HG02763 (cell line): ENCODE measurements at regions not wholly inside any gene's neighbourhood (a gene's known extent, or its start where the extent isn't known, plus 50 kb on each side); places are given as distances from the start of the nearest gene placed in this dataset.
A peak's percentile ranks its signal among the peaks of the same experiment; 100 is the strongest.

ENCODE experiments used
- ATAC-seq: cut with Tn5 transposase; IDR thresholded peaks from one replicate; pipeline ENCODE4 v1.9.1; 2021; ENCODE audit warnings: mild to moderate bottlenecking, moderate library complexity; ENCODE audit not compliant: unreplicated experiment

DNA sequence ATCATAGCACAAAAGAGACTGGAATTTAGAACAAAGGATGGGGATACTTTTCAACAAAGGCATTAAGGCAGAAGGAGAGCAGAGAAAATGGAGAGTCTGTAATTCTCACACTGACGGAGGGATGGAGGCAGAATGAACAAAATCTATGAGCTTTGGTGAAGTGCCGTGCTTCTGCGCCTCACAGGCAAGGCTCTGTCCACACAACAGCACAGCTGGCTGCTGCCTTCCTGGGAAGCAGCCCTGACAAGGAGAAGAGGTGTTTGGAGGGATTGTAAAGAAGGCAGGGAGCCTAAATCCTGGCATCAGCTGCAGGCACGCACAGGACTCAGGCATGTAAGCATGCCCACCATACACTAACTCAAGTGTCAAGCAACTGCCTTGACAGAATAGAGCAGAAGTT lies 485.2 kb upstream of the KIF2A start:
- ATAC-seq, result no peak

DNA sequence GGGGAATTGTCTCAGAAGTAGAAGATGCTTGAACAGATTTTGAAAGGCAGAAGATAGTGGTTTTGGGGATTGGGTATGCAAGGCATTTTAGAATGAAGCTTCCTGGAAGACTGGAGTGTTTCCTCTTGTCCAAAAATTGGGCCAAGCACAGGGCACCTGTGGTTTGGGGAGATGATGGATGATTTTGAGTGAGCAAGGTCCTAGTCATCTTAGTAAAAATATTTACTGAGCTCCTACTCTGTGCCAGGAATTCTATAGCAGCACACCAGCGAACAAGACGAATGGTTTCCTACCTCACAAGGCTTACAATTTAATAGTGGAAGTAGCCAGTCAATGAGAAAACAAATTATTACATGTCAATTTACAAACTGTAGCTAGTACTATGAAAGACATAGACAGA lies 484.4 kb upstream of the KIF2A start:
- no peak for ATAC-seq

DNA sequence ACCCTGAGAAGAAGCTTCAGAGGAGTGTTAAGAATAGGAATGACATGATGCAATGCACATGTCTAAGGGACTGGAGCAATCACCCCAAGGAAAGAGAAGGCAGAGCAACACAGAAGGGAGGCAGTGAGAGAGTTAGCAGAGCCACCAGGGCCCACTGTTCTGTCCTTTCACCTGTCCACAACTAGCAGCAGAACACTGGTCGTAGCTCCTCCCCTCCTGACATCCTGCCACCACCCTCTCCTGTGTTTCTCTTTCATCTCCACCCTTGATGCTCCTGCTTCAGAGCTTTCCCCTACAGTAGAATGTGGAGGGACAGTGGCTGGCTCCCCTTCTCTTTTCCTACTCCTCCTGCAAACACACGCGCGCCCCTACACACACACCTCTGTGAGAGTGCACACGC lies 483.4 kb upstream of the KIF2A start:
- ATAC-seq, result no peak

DNA sequence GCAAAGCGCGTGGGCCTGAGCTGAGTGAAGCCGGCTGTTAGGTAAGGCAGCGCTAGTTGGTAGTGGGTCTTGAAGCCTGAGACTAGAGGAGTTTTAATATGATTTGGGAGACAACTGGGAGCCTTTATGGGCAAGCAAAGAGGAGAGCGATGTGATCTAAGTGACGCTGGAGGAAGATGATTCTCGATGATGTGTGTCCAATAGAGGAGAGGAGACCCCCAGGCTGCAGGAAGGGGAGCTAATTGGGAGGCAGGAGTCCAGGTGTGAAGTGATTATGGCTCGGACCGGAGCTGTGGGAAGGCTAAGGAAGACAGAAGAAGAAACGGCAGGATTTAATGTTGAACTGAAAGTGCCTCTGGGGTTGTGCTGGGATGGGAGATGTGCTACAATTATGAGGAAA lies 482.9 kb upstream of the KIF2A start:
- ATAC-seq, result no peak

DNA sequence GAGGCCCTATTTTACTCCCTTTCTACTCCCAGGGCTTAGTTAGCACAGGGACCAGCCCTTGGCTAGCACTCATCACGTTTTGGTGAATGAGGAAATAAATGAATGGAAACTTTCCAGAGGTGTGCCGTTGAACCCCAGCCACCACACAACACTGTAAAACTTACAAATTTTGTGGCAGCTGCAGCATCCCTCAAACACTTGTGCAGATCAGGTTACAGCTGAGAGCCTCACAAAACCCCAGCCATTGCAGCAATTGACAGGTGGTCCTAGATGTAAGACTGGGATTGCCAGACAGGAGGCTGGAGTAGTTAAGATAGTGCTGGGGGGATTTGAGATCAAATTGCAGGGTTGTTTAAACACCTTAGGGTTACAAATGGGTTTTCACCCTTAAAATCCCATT lies 482.2 kb upstream of the KIF2A start:
- ATAC-seq, result no peak

DNA sequence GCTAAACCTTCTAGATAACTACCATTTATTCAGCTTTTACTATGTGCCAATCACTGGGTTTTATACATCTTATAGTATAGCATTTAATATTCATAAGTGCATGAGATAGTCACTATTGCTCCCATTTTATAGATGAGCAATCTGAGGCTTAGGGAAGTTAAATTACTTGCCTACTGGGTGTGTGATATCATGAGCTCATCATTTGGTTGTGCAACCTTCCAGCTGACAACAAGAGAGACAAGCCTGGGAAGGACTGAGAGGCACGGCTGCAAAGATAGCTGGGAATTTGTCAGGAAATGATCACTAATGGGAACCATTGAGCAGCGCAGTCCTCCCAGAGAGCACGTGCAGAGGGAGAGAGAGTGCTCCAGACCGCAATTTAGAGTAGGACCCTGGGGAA lies 481.6 kb upstream of the KIF2A start:
- ATAC-seq, result no peak

DNA sequence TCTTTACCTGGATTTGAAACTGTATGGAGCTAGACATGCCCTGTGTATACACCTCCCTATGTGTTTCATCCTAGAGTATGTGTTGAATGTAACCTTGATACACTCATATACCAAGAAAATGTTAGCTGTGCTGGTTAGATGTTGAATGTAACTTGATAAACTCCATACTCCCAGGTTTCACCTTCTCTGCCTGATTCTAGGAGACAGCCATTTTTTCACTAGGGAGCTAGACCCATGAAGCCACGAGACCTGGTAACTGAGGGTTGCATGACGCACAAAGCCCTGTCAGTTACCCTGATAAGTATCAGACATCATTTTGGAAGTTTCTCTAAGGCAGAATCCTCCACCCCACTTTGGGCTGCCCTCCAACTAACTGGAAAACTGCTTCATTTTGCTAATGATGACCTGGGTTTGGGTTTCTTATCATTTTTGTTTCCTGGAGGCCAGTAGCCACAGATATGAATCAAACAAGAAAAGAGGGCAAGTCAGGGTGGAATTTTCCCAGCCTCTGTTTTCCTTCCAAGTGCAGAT lies 478.5 kb upstream of the KIF2A start:
- no peak for ATAC-seq

DNA sequence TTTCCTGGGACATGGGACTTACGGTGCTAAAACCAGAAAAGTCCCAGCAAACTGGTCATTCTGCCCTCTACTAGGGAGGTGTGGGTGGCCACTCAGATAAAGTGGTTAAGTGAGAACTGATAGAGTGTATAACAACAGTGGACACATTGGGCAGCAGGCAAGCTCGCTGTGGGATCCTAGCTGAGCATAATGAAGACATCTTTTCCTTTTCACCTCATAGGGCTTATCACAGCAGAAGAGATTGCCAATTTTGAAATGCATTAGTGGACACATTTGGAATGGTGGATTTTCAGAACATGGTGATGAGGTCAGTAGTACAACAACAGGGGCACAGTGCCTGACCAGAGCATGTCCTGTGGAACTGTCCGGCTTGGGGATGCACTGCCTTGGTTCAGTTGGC lies 477.1 kb upstream of the KIF2A start:
- no peak for ATAC-seq

DNA sequence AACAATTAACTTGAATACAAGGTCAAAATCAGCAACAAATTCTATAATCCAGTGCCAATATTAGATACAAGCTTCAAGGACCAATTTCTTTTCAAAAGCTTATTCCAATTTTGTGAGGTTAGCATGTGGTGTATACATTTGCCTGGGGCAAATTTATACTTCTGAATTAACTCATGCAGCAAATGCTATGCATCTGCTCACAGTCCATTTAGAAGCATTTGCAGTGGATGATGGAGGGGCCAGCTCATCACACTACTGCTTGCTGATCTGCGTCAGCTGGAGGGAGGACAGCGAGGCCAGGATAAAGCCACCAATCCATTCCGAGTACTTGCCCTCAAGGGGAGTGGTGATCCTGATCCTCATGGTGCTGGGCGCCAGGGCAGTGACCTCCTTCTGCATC lies 474.3 kb upstream of the KIF2A start:
- ATAC-seq, result no peak

DNA sequence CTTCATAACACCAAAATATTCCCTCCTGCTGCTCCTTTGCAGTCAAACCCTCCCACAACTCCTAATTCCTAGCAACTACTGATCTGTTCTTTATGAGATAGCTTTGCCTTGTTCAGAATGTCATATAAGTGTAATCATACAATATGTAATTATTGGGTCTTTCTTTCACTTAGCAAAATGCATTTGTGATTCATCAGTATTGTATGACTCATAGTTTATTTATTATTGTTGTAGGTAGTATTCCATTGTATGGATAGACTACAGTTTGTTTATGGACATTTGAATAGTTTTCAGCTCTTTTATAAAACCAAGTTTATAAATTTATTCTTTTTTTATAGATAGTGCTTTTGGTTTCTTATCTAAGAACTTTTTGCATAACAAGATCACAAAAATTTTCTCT lies 468.2 kb upstream of the KIF2A start:
- no peak for ATAC-seq

DNA sequence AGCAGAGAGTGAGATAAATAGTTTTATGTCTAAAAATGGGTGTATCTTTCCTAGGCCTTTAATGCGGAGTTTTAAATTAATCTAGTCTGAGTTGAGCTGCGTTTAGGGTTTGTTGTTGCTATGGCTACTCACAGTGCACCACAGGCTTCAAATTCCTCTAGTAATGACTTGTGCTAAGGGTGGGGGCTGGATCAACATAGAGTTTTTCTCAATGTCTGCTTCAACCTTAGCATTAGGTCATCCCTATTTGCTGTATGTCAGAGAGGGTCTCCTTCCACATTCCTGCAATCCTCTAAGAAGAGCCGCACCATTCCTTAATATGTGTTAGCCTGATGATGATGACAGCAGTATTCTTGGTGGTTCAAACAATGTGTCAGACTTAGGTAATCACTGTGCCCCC lies 465.6 kb upstream of the KIF2A start:
- no peak for ATAC-seq

DNA sequence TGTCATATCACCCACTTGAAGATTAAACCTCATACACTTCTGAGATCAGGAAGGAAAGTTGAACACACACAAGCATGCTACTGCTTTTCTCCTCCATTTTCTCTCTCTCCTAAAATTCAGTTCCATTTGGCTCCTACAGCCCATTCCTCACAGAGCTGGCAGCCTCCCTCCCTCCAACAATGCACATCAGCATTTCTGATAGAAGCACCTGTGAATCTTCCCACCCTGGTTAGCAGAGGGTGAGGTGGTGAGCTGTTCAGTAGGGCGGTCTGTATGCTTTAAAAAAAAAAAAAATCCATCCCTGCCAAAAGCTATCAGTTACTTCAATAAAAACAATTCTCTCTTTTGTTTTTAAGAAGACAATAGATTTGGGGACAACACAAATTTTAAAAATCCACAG lies 463.2 kb upstream of the KIF2A start:
- ATAC-seq, result no peak

DNA sequence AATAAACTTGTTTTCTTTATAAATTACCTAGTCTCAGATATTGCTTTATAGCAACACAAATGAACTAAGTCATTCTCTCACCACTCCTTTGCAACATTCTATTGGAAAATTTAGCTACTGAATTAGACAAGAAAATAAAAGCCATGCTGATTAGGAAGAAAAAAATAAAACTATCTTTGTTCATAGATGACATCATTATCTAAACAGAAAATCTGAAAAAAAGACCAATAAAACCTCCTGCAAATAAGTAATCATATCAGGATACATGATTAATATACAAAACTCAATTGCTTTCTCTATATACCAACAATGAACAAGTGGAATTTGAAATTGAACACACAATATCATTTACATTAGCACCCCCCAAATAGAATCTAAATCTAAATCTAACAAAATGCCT lies 455.3 kb upstream of the KIF2A start:
- ATAC-seq, result no peak

DNA sequence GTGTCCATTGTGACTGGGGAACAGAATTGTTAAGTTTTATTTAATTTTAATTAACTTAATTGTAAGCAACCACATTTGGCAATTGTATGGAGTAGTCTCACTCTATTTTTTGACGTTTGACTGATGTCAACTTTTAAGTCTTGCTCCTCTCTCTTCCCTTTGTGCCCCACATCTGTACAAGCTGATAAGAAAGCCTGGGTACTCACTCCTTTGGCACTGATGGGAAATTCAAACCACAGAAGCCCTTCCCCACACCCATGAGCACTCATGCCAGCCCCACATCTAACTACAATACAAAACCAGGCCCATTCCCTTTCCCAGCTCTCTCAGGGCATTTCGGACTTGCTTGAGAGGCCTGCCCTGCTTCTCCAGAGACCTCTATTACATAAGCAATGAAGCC lies 451.5 kb upstream of the KIF2A start:
- no peak for ATAC-seq

DNA sequence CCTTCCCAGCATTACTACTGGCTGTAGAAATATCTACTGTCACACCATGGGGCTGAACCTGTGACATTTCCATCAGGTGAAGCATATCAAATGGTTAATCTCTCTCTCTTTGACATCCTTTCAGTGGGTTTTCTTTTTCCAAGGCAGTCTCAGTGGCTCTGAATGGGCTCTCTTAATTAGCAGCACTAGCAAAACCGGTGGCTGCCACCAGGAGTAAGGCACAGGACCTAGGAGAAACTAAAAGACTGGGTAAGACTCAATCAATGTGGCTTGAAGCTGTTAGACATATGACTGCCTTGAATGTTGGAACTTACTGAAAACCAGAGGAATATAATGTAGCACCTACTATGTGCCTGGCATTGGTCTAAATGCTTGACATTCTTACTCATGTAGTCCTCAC lies 445.0 kb upstream of the KIF2A start:
- ATAC-seq, result no peak

DNA sequence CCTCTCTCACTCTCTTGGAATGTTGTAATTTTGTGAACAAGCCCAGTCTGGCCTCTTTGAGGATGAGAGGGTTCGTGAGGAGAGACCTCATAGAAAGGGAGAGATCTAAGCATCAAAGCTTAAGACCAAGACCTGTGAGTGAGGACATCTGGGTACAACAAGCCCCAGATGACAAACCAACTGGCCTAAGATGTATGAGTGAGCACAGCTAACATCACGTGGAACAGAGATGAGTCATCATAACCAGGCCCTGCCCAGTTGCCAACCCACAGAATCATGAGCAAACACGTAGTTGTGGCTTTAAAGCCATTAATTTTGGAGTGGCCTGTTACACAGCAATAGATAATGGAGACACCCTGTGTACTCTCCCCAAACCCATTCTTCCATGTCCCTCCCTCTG lies 439.1 kb upstream of the KIF2A start:
- peak; percentile 81 for ATAC-seq

DNA sequence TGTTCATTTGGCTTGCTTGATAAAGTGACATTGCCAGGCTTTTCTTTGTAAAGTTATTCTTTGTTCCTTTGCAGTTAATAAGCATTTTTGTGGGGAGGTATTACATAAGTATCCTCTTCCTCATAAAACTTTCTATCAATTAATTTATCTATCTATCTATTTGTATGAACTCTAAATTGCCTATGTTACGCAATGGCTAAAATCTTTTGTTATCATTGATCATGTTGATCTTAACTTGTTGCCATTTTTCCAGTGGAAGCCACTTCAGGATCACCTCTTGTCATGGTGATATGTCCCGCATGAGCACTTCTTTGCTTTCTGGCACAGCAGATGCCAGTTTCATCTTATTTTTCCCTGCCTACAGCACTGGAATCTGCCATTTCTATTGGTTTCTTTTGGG lies 436.7 kb upstream of the KIF2A start:
- no peak for ATAC-seq

DNA sequence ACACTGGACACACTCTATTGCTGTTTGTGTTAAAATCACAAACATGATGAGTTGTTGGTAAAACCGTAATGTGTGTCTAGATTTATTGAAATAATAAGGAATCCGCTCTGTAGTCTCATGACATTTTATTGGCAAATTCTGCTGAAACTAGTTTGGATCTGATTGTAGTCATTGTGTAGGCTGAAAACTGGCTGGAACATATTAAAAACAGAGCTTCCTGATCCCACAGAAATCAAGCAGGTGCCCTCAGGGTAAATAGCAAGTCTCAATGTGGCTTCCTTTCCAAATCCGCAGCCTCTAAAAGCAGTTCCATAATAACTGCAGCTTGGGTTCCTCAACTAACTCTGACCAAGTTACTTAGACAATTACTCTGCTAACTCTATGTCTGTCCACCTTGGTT lies 427.5 kb upstream of the KIF2A start:
- no peak for ATAC-seq

DNA sequence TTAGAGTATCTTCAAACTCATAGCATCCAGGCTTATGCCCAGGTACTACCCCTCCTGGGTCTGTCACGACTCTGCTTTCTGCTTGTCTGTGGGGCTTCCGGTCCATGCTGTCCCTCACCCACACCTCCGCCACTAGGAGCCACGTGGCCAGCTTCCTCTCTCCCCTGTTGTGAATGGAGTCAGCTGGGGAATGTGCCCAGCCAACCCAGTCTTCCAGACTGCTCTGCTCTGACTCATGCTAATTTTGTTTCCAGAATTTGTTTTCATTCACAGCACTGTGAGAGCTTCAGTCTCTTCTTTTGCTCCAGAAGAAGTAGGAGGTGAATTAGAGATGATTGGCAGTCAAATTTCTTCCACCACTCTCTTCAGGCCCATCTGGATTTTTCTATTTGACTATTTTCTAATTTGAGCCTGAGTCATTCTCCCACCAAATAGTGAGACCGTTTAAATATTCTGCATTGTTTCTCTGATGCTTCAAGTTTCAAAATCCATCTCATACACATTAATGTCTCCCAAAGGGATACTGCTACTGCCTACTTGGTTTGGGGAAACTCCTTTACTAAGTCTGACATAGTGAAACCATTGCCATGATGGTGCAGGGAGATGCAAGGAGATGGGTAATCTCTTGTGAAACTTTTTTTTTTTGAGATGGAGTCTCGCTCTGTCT lies 424.1 kb upstream of the KIF2A start:
- no peak for ATAC-seq

DNA sequence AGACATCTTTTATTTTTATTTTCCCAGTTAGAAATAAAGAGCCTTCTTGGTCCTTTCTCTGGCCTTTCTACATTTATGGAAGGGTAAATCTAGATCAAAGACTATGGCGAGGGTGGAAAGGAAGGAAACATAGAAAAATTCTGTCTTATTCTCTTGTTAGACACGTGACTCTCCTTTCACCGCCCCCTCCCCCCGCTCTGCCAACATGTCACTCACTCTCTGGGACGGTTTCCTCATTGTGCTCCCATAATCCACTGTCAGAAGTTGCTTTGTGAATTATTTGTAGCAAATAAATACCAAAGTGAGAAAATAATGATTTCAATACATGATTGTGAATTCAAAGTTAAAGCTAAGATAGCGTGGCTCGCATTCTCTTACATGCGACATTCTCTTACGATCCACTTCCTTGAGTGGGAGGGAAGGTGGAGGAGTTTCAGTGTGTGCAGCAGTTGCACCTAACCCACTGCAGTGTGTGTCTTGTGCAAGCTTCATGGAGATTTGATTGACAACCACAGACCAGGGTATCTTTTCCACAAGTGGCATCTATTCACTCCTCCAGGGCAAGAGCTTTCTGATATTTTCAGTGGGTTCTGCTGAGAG lies 423.0 kb upstream of the KIF2A start:
- no peak for ATAC-seq

DNA sequence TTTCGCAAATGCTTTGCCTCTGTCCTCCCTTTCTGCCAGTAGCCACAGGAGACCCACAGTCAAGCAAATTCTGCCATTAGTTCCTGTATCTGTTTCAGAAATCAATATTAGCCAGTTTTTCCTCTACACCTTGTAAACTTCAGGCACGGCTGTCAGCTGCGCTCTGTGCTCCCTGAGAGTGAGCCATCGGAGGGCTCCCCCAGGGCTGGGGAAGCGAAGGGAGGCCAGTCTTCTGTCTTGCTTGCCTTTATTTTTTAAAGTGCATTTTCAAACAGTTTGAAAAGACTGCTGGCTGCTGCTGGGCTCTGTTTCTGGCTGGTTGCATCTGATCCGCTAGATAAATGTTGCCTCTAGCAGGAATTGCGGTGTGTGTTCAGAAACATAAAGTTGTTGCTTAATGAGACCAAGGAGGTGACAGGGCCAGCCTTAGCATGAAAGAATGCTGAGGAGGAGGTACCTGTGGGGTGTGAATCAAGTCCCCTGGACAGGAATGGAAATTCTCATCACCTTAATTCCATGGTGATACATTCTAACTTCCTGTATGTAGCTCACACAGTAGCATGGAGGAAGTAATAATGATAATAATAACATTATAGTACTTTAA lies 421.7 kb upstream of the KIF2A start:
- ATAC-seq, result no peak

DNA sequence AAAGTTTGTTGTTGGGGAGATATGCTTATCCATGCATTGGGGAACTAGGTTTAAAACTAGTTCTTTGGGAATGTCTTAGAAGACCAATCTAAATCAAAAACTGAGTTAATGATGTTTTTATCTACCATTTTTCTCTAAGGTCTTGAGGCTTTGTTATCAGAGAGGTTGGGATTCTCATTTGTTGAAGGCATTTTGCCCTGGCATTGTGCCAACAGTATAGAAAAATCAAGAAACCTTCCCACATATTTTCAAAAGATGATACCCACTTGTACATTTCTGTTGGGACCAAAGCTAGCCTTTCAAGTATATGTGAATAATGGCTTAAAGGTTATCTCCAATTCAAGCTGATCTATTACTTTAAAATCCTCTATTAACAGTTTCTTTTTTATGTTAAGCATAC lies 419.8 kb upstream of the KIF2A start:
- ATAC-seq, result no peak

DNA sequence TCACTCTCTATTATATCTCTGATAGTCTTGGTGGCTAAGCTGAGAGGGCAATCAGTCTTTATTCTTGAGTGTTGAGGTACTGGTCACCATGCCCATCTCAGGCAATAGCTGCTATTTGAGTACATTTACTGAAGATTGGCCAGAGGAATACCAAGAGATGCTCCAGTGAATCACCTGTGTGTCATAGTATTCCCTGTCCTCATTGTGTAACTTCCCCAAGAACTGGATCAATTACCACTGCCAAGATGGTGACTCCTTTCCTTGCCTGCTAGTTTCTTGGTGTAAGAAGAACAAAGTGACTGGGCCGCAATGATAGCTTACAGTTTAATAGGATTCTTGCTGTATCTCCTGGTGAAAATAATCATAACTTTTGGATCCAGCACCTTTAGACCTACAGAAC lies 418.7 kb upstream of the KIF2A start:
- ATAC-seq, result no peak
